ENCODE measurements at regions not wholly inside any gene's neighbourhood (a gene's known extent, or its start where the extent isn't known, plus 50 kb on each side); places are given as distances from the start of the nearest gene placed in this dataset.

DNA sequence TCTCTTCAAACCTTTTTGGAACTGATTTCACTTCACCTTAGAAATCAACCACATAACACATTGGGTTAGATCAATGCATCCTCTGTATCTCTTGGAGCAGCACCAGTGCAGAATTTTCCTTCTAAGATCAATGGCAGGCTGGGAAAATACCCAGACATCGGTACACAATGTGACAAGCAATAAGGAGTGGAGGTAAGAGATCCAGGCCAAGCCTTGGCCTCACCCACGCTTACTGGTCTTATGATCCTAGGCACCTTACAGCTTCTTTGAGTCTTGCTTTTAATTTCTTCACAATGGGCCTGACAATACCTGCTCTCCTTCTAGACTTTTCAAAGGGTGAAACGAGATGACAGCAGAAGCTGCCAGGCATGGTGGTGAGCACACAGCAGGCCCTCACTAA, 232.0 kb downstream of the LACC1 start:
- Histone ChIP-seq H3K4me1 (ENCODE audit: low read depth) (peaks cover 49% of the 10 kb centered on the region), H3K27me3 (no peaks in the 10 kb centered on the region), H3K9me3 (ENCODE audit: low read depth) (no peaks in the 10 kb centered on the region), H3K27ac (no peak overlapping the region), H3K4me3 (no peak overlapping the region), H3K36me3 (no peaks in the 10 kb centered on the region)
- DNase-seq (ENCODE audit: low read depth in 1 of 2, low spot score in 1 of 2) = no peak
- TF ChIP-seq, protein P1, sequence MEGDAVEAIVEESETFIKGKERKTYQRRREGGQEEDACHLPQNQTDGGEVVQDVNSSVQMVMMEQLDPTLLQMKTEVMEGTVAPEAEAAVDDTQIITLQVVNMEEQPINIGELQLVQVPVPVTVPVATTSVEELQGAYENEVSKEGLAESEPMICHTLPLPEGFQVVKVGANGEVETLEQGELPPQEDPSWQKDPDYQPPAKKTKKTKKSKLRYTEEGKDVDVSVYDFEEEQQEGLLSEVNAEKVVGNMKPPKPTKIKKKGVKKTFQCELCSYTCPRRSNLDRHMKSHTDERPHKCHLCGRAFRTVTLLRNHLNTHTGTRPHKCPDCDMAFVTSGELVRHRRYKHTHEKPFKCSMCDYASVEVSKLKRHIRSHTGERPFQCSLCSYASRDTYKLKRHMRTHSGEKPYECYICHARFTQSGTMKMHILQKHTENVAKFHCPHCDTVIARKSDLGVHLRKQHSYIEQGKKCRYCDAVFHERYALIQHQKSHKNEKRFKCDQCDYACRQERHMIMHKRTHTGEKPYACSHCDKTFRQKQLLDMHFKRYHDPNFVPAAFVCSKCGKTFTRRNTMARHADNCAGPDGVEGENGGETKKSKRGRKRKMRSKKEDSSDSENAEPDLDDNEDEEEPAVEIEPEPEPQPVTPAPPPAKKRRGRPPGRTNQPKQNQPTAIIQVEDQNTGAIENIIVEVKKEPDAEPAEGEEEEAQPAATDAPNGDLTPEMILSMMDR (IDR thresholded peaks at IDR 0.05; ENCODE audit: low read depth, low read length) = no peak

DNA sequence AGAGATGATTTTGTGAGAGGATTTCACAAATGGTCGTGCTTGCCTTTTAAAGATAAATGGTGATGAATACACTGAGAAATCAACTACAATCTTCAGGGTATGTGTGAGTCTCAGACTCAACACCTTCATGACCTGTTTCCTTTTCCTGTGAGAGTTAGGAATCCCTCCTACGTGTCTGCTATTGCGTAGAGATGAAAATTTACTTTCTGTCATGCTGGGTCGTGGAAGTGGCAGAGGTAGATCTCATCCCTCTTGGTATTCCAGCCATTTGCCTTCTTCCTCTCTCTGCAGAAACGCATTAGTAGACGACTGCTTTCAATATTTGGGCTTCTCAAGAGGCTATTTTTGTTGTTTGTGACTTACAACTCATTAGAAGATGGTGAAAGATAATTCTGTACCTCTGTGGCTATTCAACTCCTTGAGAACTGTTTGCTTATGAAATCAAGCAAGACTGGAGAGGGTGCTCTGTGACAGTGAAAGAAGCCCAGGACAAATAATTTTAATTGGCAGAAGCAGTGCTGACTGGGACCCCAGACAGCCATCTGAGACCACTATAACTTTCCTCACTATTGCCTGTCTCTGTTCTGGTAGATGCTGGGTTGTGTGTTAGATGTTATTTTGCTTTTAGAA, 233.1 kb downstream of the LACC1 start:
- Histone ChIP-seq H3K27ac (no peak overlapping the region), H3K27me3 (no peaks in the 10 kb centered on the region)

DNA sequence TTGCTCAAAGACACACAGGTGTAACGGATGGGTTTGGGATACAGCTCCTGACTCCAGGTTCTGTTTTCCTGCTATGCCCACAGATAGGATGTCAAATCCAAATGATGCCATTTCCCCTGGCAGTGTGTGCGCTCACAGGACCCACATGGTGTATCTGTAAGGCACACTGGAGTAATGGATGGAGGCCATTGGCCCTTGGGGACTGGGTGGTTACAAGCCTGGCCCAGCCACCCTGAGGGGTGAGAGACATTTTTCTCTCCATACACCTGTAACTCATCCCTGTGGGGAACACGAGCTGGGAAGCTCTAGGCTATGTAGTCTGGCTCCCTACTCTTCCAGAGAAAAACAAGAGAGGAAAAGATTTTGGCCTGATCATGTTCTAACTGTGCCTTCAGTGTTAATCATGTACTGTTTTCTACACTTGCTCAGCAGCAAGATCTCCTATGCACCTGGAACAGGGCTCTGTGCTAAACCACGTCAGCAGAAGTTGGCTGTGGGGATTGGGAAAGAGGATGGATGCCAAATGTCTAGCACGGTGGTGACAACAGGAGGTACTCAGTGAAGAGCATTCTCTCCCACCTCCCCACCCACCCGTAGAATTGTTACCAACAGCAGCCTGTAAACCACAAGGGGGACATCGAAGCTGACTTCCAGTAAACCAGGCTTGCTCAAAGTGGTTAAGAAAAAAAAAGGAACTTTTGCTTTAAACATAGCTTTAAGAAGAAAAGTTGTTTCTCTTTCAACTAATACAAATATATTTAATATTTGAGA, 237.0 kb downstream of the LACC1 start:
- Histone ChIP-seq H3K9me3 (ENCODE audit: low read depth) (no peaks in the 10 kb centered on the region), H3K4me1 (ENCODE audit: low read depth) (peaks cover 50% of the 10 kb centered on the region), H3K36me3 (no peaks in the 10 kb centered on the region), H3K4me3 (no peak overlapping the region), H3K27me3 (no peaks in the 10 kb centered on the region), H3K27ac (peak overlapping the region; percentile 63)
- TF ChIP-seq, protein P1 (IDR thresholded peaks at IDR 0.05; ENCODE audit: low read depth, low read length) = peak; percentile 28
- DNase-seq (ENCODE audit: low read depth in 1 of 2, low spot score in 1 of 2) = peak; percentile 28 to 49

More for the DNA sequence above, 233.1 kb downstream of the LACC1 start:
- no peaks in the 10 kb centered on the region for H3K9me3 ChIP-seq (ENCODE audit: low read depth)
- H3K4me1 ChIP-seq (ENCODE audit: low read depth) = peaks cover 54% of the 10 kb centered on the region
- no peak for DNase-seq (ENCODE audit: low read depth in 1 of 2, low spot score in 1 of 2)
- H3K4me3 ChIP-seq = no peak overlapping the region
- H3K36me3 ChIP-seq = no peaks in the 10 kb centered on the region
- TF ChIP-seq, protein P1 (IDR thresholded peaks at IDR 0.05; ENCODE audit: low read depth, low read length) = no peak

DNA sequence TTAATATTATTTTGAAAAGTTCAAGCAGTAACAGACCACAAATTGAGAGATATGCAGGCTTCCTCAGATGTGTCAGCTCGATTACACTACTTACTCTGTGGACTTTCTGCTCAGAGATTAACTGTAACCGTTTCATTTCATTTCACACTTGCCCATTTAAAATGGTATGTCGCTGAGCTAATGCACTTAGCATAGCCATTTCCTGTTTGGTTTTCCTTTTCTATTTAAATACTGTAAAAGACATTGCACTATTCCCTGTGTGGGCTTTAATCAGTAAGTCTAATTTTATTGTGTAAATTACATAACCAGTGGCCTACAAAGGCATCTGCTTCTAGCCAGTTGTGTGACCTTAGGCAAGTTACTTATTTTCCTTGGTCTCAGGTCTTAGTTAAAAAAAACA, 237.6 kb downstream of the LACC1 start:
- Histone ChIP-seq H3K4me1 (ENCODE audit: low read depth) (peaks cover 44% of the 10 kb centered on the region), H3K4me3 (no peak overlapping the region), H3K9me3 (ENCODE audit: low read depth) (no peaks in the 10 kb centered on the region), H3K27me3 (no peaks in the 10 kb centered on the region), H3K36me3 (no peaks in the 10 kb centered on the region), H3K27ac (peak overlapping the region; percentile 63)
- TF ChIP-seq, protein P1 (IDR thresholded peaks at IDR 0.05; ENCODE audit: low read depth, low read length) = no peak
- peak in 1 of 2 donors; percentile 54 for DNase-seq (ENCODE audit: low read depth in 1 of 2, low spot score in 1 of 2)

DNA sequence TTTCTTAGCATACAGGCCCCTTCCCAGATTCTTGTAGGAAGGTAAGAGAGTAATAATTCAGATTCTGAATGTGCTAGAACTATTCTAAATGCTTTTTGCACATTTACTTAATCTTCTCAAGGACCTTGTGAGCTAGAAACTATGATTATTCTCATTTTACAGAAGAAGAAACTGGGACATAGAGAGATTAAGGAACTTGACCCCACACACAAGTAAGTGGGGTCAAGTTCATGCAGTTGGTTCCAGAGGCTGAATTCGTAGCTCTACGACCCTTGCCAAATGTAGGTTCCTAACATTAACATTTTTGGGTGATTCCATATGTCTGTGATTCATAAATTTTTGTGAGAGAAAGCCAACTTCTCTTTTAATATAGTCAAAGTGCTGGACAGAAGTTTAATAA, 238.1 kb downstream of the LACC1 start:
- TF ChIP-seq, protein P1 (IDR thresholded peaks at IDR 0.05; ENCODE audit: low read depth, low read length) = no peak
- peaks cover 39% of the 10 kb centered on the region for H3K4me1 ChIP-seq (ENCODE audit: low read depth)
- no peak for DNase-seq (ENCODE audit: low read depth in 1 of 2, low spot score in 1 of 2)
- no peaks in the 10 kb centered on the region for H3K27me3 ChIP-seq
- no peaks in the 10 kb centered on the region for H3K36me3 ChIP-seq
- H3K4me3 ChIP-seq = no peak overlapping the region
- H3K9me3 ChIP-seq (ENCODE audit: low read depth) = no peaks in the 10 kb centered on the region
- peak overlapping the region; percentile 63 for H3K27ac ChIP-seq
